LNCaP clone FGC (cell line): ENCODE measurements at regions not wholly inside any gene's neighbourhood (a gene's known extent, or its start where the extent isn't known, plus 50 kb on each side); places are given as distances from the start of the nearest gene placed in this dataset.

Source experiments
- DNase-seq: peaks from one replicate; pipeline ENCODE4 v3.0.0-alpha.2; 2011; ENCODE audit warnings: low read depth
- H3K4me3 ChIP-seq: 2 replicates; pipeline ENCODE4 v1.5.1; 2011; ENCODE audit warnings: mild to moderate bottlenecking, low read depth, low read length, control low read depth
- TF ChIP-seq, protein P1 (sequence below): IDR thresholded peaks from 2 replicates; pipeline ENCODE4 v1.5.1; 2012; ENCODE audit warnings: mild to moderate bottlenecking; ENCODE audit not compliant: control insufficient read depth, insufficient read depth; ENCODE audit errors: extremely low read depth

DNA sequence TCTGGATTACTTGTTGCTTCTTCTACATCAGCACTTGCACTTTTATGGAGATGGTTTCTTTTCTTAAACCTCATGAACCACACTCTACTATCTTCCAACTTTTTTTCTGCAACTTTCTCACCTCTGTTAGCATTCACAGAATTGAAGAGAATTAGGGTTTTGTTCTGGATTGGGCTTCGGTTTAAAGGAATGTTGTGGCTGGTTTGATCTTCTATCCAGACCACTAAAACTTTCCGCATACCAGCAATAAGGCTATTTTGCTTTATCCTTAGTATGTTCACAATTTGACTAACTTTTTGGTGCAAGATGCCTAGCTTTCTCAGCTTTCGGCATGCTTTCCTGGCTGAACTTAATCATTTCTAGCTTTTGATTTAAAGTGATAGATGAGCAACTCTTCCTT lies 666.7 kb upstream of the MIR17HG start:
- H3K4me3 ChIP-seq = no peak overlapping the region
- no peak for DNase-seq

GRCh38 chr13:90683711-90684131 lies 663.8 kb upstream of the MIR17HG start:
- H3K4me3 ChIP-seq = no peak overlapping the region
- TF ChIP-seq, protein P1, sequence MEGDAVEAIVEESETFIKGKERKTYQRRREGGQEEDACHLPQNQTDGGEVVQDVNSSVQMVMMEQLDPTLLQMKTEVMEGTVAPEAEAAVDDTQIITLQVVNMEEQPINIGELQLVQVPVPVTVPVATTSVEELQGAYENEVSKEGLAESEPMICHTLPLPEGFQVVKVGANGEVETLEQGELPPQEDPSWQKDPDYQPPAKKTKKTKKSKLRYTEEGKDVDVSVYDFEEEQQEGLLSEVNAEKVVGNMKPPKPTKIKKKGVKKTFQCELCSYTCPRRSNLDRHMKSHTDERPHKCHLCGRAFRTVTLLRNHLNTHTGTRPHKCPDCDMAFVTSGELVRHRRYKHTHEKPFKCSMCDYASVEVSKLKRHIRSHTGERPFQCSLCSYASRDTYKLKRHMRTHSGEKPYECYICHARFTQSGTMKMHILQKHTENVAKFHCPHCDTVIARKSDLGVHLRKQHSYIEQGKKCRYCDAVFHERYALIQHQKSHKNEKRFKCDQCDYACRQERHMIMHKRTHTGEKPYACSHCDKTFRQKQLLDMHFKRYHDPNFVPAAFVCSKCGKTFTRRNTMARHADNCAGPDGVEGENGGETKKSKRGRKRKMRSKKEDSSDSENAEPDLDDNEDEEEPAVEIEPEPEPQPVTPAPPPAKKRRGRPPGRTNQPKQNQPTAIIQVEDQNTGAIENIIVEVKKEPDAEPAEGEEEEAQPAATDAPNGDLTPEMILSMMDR = no peak
- DNase-seq = no peak

More for the DNA sequence above, 666.7 kb upstream of the MIR17HG start:
- TF ChIP-seq, protein P1 = no peak

- TF ChIP-seq, protein P1 = no peak
- DNase-seq = no peak
- H3K4me3 ChIP-seq = no peak overlapping the region
Observed at GRCh38 chr13:90686442-90686841, 661.0 kb upstream of the MIR17HG start.

DNA sequence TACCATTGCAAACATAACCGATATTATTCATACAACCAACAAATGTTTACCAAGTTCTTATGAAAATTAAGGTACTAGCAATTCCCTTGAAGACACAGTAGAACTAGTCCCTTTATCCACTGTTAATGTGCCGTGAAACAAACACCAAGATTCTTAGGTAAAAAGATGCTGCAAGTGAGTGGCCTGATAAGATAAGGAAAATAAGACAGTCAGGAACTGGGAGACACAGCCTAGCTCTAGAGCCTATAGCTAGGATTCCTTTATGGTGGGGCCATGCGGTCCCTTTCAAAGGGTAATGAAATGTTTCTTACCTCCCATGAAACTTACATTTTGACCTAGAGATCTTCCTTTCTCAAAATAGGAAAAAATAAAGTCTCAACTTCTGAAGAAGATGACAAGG lies 658.4 kb upstream of the MIR17HG start:
- no peak overlapping the region for H3K4me3 ChIP-seq
- TF ChIP-seq, protein P1 = no peak
- no peak for DNase-seq

DNA sequence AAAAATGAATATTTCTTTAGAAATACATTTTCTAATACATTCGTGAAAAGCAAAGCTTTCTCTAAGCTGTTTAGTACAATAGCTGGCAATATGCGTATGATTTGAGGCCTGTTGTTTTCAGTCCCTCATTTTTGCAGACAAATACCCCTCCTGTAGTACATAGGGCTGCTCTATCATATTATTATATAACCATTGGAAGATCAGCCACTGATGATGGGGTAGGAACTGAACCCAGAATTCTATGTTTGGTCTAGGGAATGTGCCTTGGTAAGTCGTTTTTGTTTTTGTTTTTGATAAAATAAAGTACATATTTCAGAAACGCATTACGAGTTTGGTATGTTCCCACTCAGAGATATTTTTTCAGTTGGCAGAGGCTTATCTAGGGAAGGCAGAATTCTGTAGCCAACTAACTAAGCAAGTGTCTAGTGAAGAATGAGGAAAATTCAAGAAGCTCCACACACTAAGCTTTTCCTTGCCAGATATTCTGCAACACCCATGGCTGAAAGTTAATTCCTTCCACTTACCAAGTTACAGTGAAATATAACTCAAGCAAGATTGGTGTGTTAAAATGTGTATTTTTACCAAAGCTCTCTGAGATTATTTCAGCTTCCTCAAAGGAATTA lies 656.9 kb upstream of the MIR17HG start:
- no peak for DNase-seq
- TF ChIP-seq, protein P1 = no peak
- H3K4me3 ChIP-seq = no peak overlapping the region

GRCh38 chr13:90696254-90696653 lies 651.2 kb upstream of the MIR17HG start:
- DNase-seq = no peak
- H3K4me3 ChIP-seq = no peak overlapping the region
- TF ChIP-seq, protein P1 = no peak

DNA sequence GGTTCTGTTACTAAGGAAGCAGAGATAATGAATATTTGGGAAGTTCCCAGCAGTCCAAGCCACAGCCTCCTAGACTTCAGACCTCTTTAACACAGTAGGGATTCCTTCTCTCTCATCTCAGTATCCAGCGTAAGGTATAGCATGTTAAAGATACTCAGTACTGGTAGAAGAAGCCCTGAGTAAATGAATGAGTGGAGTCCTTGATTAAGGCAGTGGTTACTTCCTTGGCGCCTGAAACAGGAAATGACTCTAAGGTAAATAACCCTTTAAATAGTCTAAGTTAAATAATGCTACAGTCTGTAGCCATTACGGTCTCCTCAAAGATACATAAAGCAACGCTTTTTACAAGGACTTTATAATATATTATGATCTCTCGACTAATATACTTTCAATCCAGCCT lies 650.8 kb upstream of the MIR17HG start:
- H3K4me3 ChIP-seq = no peak overlapping the region
- DNase-seq = peak; percentile 46
- TF ChIP-seq, protein P1 = no peak
